GM21381 (cell line): ENCODE measurements at regions not wholly inside any gene's neighbourhood (a gene's known extent, or its start where the extent isn't known, plus 50 kb on each side); places are given as distances from the start of the nearest gene placed in this dataset.

Source experiments
- ATAC-seq: cut with Tn5 transposase; IDR thresholded peaks from one replicate; pipeline ENCODE4 v1.9.1; 2021; ENCODE audit warnings: mild to moderate bottlenecking, moderate library complexity; ENCODE audit not compliant: unreplicated experiment

- ATAC-seq: no peak
Measured at GRCh38 chr15:45743426-45744235, 108.8 kb downstream of the SQOR start.

GRCh38 chr15:45744236-45744589 lies 109.4 kb downstream of the SQOR start:
- no peak for ATAC-seq

GRCh38 chr15:45747426-45747825 lies 112.6 kb downstream of the SQOR start:
- no peak for ATAC-seq

GRCh38 chr15:45751629-45752028 lies 116.8 kb downstream of the SQOR start:
- ATAC-seq: no peak

- no peak for ATAC-seq
Measured at GRCh38 chr15:45759936-45760335, 125.1 kb downstream of the SQOR start.

GRCh38 chr15:45762726-45763125 lies 127.9 kb downstream of the SQOR start:
- ATAC-seq: no peak

GRCh38 chr15:45763170-45763869 lies 128.5 kb downstream of the SQOR start:
- ATAC-seq: no peak

- no peak for ATAC-seq
Measured at GRCh38 chr15:45773149-45773548, 138.3 kb downstream of the SQOR start.

- ATAC-seq: no peak
Measured at GRCh38 chr15:45776772-45777171, 141.9 kb downstream of the SQOR start.

GRCh38 chr15:45777781-45778180 lies 143.0 kb downstream of the SQOR start:
- no peak for ATAC-seq

- no peak for ATAC-seq
Measured at GRCh38 chr15:45780352-45780751, 145.5 kb downstream of the SQOR start.

GRCh38 chr15:45784656-45785055 lies 149.8 kb downstream of the SQOR start:
- ATAC-seq: no peak

- ATAC-seq: no peak
Measured at GRCh38 chr15:45785897-45786296, 151.1 kb downstream of the SQOR start.

GRCh38 chr15:45790325-45790943 lies 155.6 kb downstream of the SQOR start:
- no peak for ATAC-seq

- no peak for ATAC-seq
Measured at GRCh38 chr15:45794304-45794703, 159.5 kb downstream of the SQOR start.

GRCh38 chr15:45794712-45795439 lies 160.0 kb downstream of the SQOR start:
- ATAC-seq: no peak

- no peak for ATAC-seq
Measured at GRCh38 chr15:45795440-45796069, 160.7 kb downstream of the SQOR start.

GRCh38 chr15:45796433-45796832 lies 161.6 kb downstream of the SQOR start:
- ATAC-seq: no peak

GRCh38 chr15:45799508-45799907 lies 164.7 kb downstream of the SQOR start:
- ATAC-seq: no peak

- no peak for ATAC-seq
Measured at GRCh38 chr15:45801543-45801942, 166.7 kb downstream of the SQOR start.

GRCh38 chr15:45802140-45802539 lies 167.3 kb downstream of the SQOR start:
- no peak for ATAC-seq
